Neural progenitor cell (in vitro differentiated cells): ENCODE measurements at regions not wholly inside any gene's neighbourhood (a gene's known extent, or its start where the extent isn't known, plus 50 kb on each side); places are given as distances from the start of the nearest gene placed in this dataset.

Experiments used
- DNase-seq: peaks from one replicate; pipeline ENCODE4 v3.0.0-alpha.2; 2016; ENCODE audit warnings: low spot score
- H2AFZ ChIP-seq: fragments of 200-600 bp; sonication (generic); replicated peaks from 2 replicates; pipeline ENCODE4 v1.6.1; 2016; ENCODE audit warnings: antibody characterized with exemption
- H3F3A ChIP-seq: fragments of 200-600 bp; sonication (generic); 2 replicates; pipeline ENCODE4 v1.6.1; 2016; ENCODE audit warnings: antibody characterized with exemption, low read depth
- H3K27ac ChIP-seq: fragments of 200-600 bp; sonication (generic); 2 replicates; pipeline ENCODE4 v1.5.1; 2016; ENCODE audit warnings: mild to moderate bottlenecking
- H3K27me3 ChIP-seq: fragments of 200-600 bp; sonication (generic); 2 replicates; pipeline ENCODE4 v1.6.1; 2016; ENCODE audit warnings: mild to moderate bottlenecking, moderate library complexity
- H3K36me3 ChIP-seq: fragments of 200-600 bp; sonication (generic); 2 replicates; pipeline ENCODE4 v1.5.1; 2016
- H3K4me1 ChIP-seq: fragments of 200-600 bp; sonication (generic); 2 replicates; pipeline ENCODE4 v1.6.1; 2016; ENCODE audit warnings: mixed run types
- H3K4me2 ChIP-seq: fragments of 200-600 bp; sonication (generic); 2 replicates; pipeline ENCODE4 v1.6.1; 2016
- H3K4me3 ChIP-seq: fragments of 200-600 bp; sonication (generic); 2 replicates; pipeline ENCODE4 v1.5.1; 2016
- H3K79me2 ChIP-seq: fragments of 200-600 bp; sonication (generic); 2 replicates; pipeline ENCODE4 v1.6.1; 2016; ENCODE audit warnings: low read depth
- H3K9ac ChIP-seq: fragments of 200-600 bp; sonication (generic); 2 replicates; pipeline ENCODE4 v1.6.1; 2016
- H3K9me3 ChIP-seq: fragments of 200-600 bp; sonication (generic); 2 replicates; pipeline ENCODE4 v1.5.1; 2016; ENCODE audit warnings: low read depth
- H4K20me1 ChIP-seq: fragments of 200-600 bp; sonication (generic); 2 replicates; pipeline ENCODE4 v1.6.1; 2016; ENCODE audit warnings: low read depth
- H3K27ac Mint-ChIP-seq: 3 replicates; pipeline ENCODE4 v1.8.0; 2021; ENCODE audit warnings: mixed read lengths
- H3K27me3 Mint-ChIP-seq: 2 replicates; pipeline ENCODE4 v1.8.0; 2022; ENCODE audit warnings: low read depth, mild to moderate bottlenecking, inconsistent platforms, moderate library complexity, mixed read lengths; ENCODE audit not compliant: insufficient read depth
- H3K36me3 Mint-ChIP-seq: 3 replicates; pipeline ENCODE4 v1.8.0; 2021; ENCODE audit warnings: mixed read lengths
- H3K4me1 Mint-ChIP-seq: 3 replicates; pipeline ENCODE4 v1.8.0; 2021; ENCODE audit warnings: mixed read lengths
- H3K4me3 Mint-ChIP-seq: 3 replicates; pipeline ENCODE4 v1.8.0; 2021; ENCODE audit warnings: mild to moderate bottlenecking, moderate library complexity, mixed read lengths
- H3K9me3 Mint-ChIP-seq: 3 replicates; pipeline ENCODE4 v1.8.0; 2020; ENCODE audit warnings: mixed read lengths
- EZH2 ChIP-seq: fragments of 200-600 bp; sonication (generic); IDR thresholded peaks from 2 replicates; pipeline ENCODE4 v1.6.1; 2017; ENCODE audit warnings: antibody characterized with exemption, mild to moderate bottlenecking, moderate library complexity
- EZH2phosphoT487 ChIP-seq: fragments of 200-600 bp; sonication (generic); IDR thresholded peaks from 2 replicates; pipeline ENCODE4 v1.6.1; 2017; ENCODE audit warnings: antibody characterized with exemption
- TF ChIP-seq, protein P1 (sequence below): fragments of 200-600 bp; sonication (generic); IDR thresholded peaks from 2 replicates; pipeline ENCODE4 v1.5.1; 2017; ENCODE audit warnings: antibody characterized with exemption, mild to moderate bottlenecking

DNA sequence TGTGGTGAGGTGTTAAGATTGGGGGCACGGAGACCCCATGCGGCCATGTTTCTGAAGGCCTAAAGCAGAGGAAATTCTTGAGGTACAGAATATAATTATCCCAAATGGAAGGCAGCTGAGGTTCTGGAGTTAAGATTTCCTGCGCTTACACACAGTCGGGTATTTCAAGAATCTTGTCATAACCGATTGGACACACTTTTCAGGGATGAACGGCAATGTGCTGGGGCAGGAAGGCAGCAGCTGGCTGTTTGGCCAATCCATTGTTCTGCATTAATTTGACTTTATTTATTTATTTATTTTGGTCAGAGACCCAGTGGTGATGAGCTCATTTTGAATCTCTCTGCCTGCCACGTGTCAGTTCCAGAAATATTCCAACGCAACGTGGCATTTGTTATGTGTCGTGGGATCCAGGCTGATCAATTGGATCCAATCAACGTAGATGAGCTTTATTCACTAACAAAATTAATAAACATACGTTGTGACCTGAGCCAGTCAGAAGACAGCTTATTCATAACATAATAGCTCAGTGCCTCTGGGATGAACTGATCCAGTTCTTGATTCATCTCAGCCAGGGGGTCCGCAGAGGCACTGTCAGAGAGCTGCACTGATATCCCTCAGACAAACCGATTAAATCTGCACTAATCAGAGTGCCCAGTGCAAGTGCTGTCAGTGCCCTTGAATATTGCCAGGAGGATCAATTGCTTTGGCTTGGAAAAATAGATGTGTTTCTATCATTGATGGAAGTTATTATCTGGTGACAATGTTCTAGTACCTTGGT is 181.0 kb downstream of the KTN1 start:
- H3K9me3 ChIP-seq, result no peaks in the 10 kb centered on the region
- no peak overlapping the region for H3K4me2 ChIP-seq
- H2AFZ ChIP-seq, result no peak overlapping the region
- H3K27me3 Mint-ChIP-seq, result peaks cover 5% of the 10 kb centered on the region
- H3K27ac ChIP-seq, result no peak overlapping the region
- peaks cover 42% of the 10 kb centered on the region for H3K4me1 ChIP-seq
- peaks cover 2% of the 10 kb centered on the region for H3K9me3 Mint-ChIP-seq
- TF ChIP-seq EZH2 (no peak), EZH2phosphoT487 (no peak)
- TF ChIP-seq, protein P1, sequence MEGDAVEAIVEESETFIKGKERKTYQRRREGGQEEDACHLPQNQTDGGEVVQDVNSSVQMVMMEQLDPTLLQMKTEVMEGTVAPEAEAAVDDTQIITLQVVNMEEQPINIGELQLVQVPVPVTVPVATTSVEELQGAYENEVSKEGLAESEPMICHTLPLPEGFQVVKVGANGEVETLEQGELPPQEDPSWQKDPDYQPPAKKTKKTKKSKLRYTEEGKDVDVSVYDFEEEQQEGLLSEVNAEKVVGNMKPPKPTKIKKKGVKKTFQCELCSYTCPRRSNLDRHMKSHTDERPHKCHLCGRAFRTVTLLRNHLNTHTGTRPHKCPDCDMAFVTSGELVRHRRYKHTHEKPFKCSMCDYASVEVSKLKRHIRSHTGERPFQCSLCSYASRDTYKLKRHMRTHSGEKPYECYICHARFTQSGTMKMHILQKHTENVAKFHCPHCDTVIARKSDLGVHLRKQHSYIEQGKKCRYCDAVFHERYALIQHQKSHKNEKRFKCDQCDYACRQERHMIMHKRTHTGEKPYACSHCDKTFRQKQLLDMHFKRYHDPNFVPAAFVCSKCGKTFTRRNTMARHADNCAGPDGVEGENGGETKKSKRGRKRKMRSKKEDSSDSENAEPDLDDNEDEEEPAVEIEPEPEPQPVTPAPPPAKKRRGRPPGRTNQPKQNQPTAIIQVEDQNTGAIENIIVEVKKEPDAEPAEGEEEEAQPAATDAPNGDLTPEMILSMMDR, result no peak
- H3F3A ChIP-seq, result peaks cover 5% of the 10 kb centered on the region
- H3K4me3 ChIP-seq, result no peak overlapping the region
- no peak overlapping the region for H3K9ac ChIP-seq
- H3K4me1 Mint-ChIP-seq, result peaks cover 60% of the 10 kb centered on the region
- H3K36me3 ChIP-seq, result no peaks in the 10 kb centered on the region
- no peaks in the 10 kb centered on the region for H3K79me2 ChIP-seq
- H4K20me1 ChIP-seq, result no peaks in the 10 kb centered on the region
- no peaks in the 10 kb centered on the region for H3K27me3 ChIP-seq
- no peaks in the 10 kb centered on the region for H3K36me3 Mint-ChIP-seq
- DNase-seq, result no peak
- no peak overlapping the region for H3K4me3 Mint-ChIP-seq
- peak overlapping the region; percentile 5 for H3K27ac Mint-ChIP-seq

DNA sequence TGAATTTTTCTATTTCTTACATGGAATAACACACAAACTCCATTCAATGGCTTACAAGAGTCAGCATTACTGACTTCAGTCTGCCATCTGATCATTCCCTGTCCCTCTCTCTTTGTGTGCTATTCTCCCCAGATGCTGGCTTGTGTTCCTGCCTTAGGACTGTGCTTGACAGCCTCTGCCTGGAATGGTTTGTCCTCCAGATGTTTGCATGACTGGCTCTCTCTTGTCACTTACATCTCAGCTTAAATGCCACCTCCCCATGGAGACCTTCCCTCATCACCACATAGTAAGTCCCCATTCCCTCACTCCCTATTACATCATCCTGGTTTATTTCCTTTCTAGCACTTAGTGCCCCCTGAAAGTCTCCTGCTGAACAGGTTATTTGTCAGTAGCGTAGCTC is 181.6 kb downstream of the KTN1 start:
- H3K36me3 Mint-ChIP-seq, result no peaks in the 10 kb centered on the region
- Histone ChIP-seq H3K27me3 (no peaks in the 10 kb centered on the region), H3K4me3 (no peak overlapping the region), H3K27ac (no peak overlapping the region), H3K79me2 (no peaks in the 10 kb centered on the region), H3K4me1 (peaks cover 36% of the 10 kb centered on the region), H2AFZ (no peak overlapping the region), H4K20me1 (no peaks in the 10 kb centered on the region), H3K9ac (no peak overlapping the region), H3K36me3 (no peaks in the 10 kb centered on the region), H3F3A (peaks cover 5% of the 10 kb centered on the region), H3K9me3 (no peaks in the 10 kb centered on the region), H3K4me2 (no peak overlapping the region)
- peaks cover 53% of the 10 kb centered on the region for H3K4me1 Mint-ChIP-seq
- H3K4me3 Mint-ChIP-seq, result no peak overlapping the region
- DNase-seq, result no peak
- peaks cover 8% of the 10 kb centered on the region for H3K27me3 Mint-ChIP-seq
- peaks cover 2% of the 10 kb centered on the region for H3K9me3 Mint-ChIP-seq
- peak overlapping the region; percentile 55 for H3K27ac Mint-ChIP-seq
- TF ChIP-seq EZH2phosphoT487 (no peak), EZH2 (no peak)
- TF ChIP-seq, protein P1, result no peak

DNA sequence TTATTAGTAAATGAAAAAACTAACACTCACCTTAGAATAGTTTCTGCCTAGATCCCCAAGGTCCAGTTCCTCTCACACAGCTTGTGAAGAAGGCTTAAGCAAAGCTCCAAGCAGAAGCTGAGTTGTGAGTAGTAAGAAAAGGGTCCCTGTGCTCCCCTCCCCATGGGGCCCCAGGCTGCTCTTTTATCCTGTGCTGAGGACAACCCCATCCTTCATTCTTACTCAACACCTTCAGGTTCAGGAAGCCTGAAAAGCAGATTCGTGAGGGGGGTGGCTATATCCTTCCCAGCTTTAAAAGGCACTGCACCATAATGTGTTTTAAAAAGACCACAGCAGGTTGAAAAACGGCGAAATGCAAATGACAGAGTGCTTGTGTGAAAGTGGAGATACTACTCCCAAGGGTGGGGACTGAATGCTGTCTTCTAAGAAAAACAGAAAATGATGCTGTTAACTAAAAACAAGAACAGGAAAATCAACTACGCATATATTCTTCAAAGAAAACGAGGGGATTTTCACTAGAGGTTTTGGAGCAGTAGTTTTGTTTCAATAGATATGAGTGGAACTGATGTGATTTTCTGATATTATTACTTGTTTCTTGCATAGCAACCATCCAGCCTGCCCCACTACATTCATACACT is 182.7 kb downstream of the KTN1 start:
- DNase-seq, result no peak
- Histone ChIP-seq H2AFZ (no peak overlapping the region), H3K9ac (no peak overlapping the region), H3K36me3 (no peaks in the 10 kb centered on the region), H3K4me1 (peaks cover 32% of the 10 kb centered on the region), H3K4me3 (no peak overlapping the region), H4K20me1 (no peaks in the 10 kb centered on the region), H3K27ac (no peak overlapping the region), H3F3A (peaks cover 5% of the 10 kb centered on the region), H3K9me3 (no peaks in the 10 kb centered on the region), H3K4me2 (peak overlapping the region; percentile 54), H3K79me2 (no peaks in the 10 kb centered on the region), H3K27me3 (no peaks in the 10 kb centered on the region)
- peaks cover 47% of the 10 kb centered on the region for H3K4me1 Mint-ChIP-seq
- no peaks in the 10 kb centered on the region for H3K36me3 Mint-ChIP-seq
- H3K4me3 Mint-ChIP-seq, result no peak overlapping the region
- H3K9me3 Mint-ChIP-seq, result peaks cover 3% of the 10 kb centered on the region
- TF ChIP-seq EZH2phosphoT487 (no peak), EZH2 (no peak)
- TF ChIP-seq, protein P1, result no peak
- peak overlapping the region; percentile 11 for H3K27ac Mint-ChIP-seq
- peaks cover 6% of the 10 kb centered on the region for H3K27me3 Mint-ChIP-seq
